ENCODE measurements at regions not wholly inside any gene's neighbourhood (a gene's known extent, or its start where the extent isn't known, plus 50 kb on each side); places are given as distances from the start of the nearest gene placed in this dataset.

DNA sequence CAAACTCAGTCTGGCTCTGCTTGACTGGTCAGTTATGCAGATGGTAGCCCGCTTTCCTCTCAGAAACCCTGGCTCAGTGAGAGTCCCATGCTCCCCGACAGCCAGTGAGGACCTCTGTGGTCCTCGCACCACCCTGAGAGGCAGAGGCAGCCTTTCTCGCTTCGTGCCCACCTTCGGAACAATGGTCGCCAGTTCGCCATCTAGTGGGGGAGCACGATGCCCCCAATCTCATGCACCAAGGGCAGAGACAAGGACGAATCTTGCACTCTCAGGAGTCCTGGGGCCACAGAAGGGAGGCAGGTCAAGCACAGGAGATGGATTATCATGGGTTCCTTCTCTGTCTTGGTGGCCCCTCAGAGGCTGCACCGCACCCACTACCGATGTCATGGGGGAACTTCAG lies 75.2 kb downstream of the RHCG start:
- no TSS peak for BruUV-seq (replicated peaks)
- Mint-ChIP-seq H3K9me3 (ENCODE audit: low read depth, unreplicated experiment) (no peaks in the 10 kb centered on the region), H3K27me3 (ENCODE audit: unreplicated experiment) (peaks cover 79% of the 10 kb centered on the region), H3K27ac (ENCODE audit: unreplicated experiment) (no peak overlapping the region), H3K4me3 (ENCODE audit: low read depth, unreplicated experiment) (no peak overlapping the region), H3K36me3 (ENCODE audit: insufficient read depth, unreplicated experiment) (no peaks in the 10 kb centered on the region), H3K4me1 (ENCODE audit: low read depth, unreplicated experiment) (no peaks in the 10 kb centered on the region)
- TF ChIP-seq CTCF (IDR thresholded peaks at IDR 0.05; ENCODE audit: unreplicated experiment): no peak
- intact Hi-C loops (cut with micrococcal nuclease; ENCODE audit: unreplicated experiment): no loop called here
- DNase-seq: no peak
- CTCF ChIA-PET: interaction anchor here (1.1 kb wide), 1 partner anchor 9 kb away, joined by 3 read pairs; no protein-coding TSS in a partner anchor

GRCh38 chr15:89419370-89419984 lies 76.9 kb downstream of the RHCG start:
- H3K27ac Mint-ChIP-seq (ENCODE audit: unreplicated experiment): no peak overlapping the region
- peak; percentile 77 for DNase-seq
- peaks cover 91% of the 10 kb centered on the region for H3K27me3 Mint-ChIP-seq (ENCODE audit: unreplicated experiment)
- no peak for TF ChIP-seq CTCF (IDR thresholded peaks at IDR 0.05; ENCODE audit: unreplicated experiment)
- no peak overlapping the region for H3K4me3 Mint-ChIP-seq (ENCODE audit: low read depth, unreplicated experiment)
- intact Hi-C loops (cut with micrococcal nuclease; ENCODE audit: unreplicated experiment): loop anchor here (5.0 kb wide), 1 partner anchor 48 kb away; no protein-coding TSS in a partner anchor
- H3K36me3 Mint-ChIP-seq (ENCODE audit: insufficient read depth, unreplicated experiment): no peaks in the 10 kb centered on the region
- no peaks in the 10 kb centered on the region for H3K9me3 Mint-ChIP-seq (ENCODE audit: low read depth, unreplicated experiment)
- no peaks in the 10 kb centered on the region for H3K4me1 Mint-ChIP-seq (ENCODE audit: low read depth, unreplicated experiment)
- BruUV-seq (replicated peaks): no TSS peak
- CTCF ChIA-PET: interaction anchor here (1.4 kb wide), 1 partner anchor 60 kb away, joined by 9 read pairs; no protein-coding TSS in a partner anchor

DNA sequence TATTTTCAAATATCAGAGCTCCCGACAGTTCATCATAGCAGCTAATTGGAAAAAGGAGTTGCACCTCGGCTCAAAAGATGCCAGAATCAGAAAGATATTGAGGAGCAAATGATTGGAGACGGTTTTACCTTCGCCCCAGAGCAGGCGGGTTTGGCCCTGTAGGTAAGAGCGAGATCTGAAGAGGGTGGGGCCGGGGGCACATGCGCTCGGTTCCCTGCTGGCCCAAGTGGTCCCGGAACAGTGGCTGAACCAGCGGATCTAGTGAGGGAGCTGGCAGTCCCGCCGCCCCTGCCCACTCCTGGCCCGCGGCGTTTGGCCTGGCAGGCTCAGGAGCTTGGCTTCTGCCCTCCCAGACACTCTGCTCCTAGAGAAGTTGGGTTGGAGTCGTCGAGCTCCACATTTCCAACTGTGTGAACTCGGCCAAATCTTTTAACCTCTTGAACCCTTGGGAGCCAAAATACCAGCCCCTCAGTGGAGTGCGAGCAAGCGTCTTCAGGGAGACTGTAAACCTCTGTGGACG lies 79.1 kb downstream of the RHCG start:
- no peak for DNase-seq
- no peak overlapping the region for H3K27ac Mint-ChIP-seq (ENCODE audit: unreplicated experiment)
- CTCF ChIA-PET: interaction anchor here (0.7 to 2.9 kb wide), 6 partner anchors 11 to 59 kb away, joined by 3 to 12 read pairs (median 4); no protein-coding TSS in a partner anchor
- intact Hi-C loops (cut with micrococcal nuclease; ENCODE audit: unreplicated experiment): loop anchor here (5.0 kb wide), 1 partner anchor 50 kb away; no protein-coding TSS in a partner anchor
- no peak overlapping the region for H3K4me3 Mint-ChIP-seq (ENCODE audit: low read depth, unreplicated experiment)
- H3K9me3 Mint-ChIP-seq (ENCODE audit: low read depth, unreplicated experiment): no peaks in the 10 kb centered on the region
- TF ChIP-seq CTCF (IDR thresholded peaks at IDR 0.05; ENCODE audit: unreplicated experiment): no peak
- no peaks in the 10 kb centered on the region for H3K36me3 Mint-ChIP-seq (ENCODE audit: insufficient read depth, unreplicated experiment)
- H3K27me3 Mint-ChIP-seq (ENCODE audit: unreplicated experiment): peaks cover 100% of the 10 kb centered on the region
- BruUV-seq (replicated peaks): no TSS peak
- H3K4me1 Mint-ChIP-seq (ENCODE audit: low read depth, unreplicated experiment): no peaks in the 10 kb centered on the region

GRCh38 chr15:89416339-89417183 lies 79.8 kb downstream of the RHCG start:
- H3K4me1 Mint-ChIP-seq (ENCODE audit: low read depth, unreplicated experiment): no peaks in the 10 kb centered on the region
- H3K27me3 Mint-ChIP-seq (ENCODE audit: unreplicated experiment): peaks cover 100% of the 10 kb centered on the region
- peak; percentile 91 for DNase-seq
- H3K4me3 Mint-ChIP-seq (ENCODE audit: low read depth, unreplicated experiment): no peak overlapping the region
- intact Hi-C loops (cut with micrococcal nuclease; ENCODE audit: unreplicated experiment): loop anchor here (1.0 to 5.0 kb wide), 2 partner anchors 14 to 51 kb away; no protein-coding TSS in a partner anchor
- no peak overlapping the region for H3K27ac Mint-ChIP-seq (ENCODE audit: unreplicated experiment)
- BruUV-seq (replicated peaks): no TSS peak
- CTCF ChIA-PET: interaction anchor here (1.0 to 2.9 kb wide), 5 partner anchors 12 to 79 kb away, joined by 3 to 12 read pairs (median 4); no protein-coding TSS in a partner anchor
- peak; percentile 98 for TF ChIP-seq CTCF (IDR thresholded peaks at IDR 0.05; ENCODE audit: unreplicated experiment)
- H3K36me3 Mint-ChIP-seq (ENCODE audit: insufficient read depth, unreplicated experiment): no peaks in the 10 kb centered on the region
- no peaks in the 10 kb centered on the region for H3K9me3 Mint-ChIP-seq (ENCODE audit: low read depth, unreplicated experiment)

All from Calu3 (cell line).